Natural killer cell (primary cell): ENCODE measurements at regions not wholly inside any gene's neighbourhood (a gene's known extent, or its start where the extent isn't known, plus 50 kb on each side); places are given as distances from the start of the nearest gene placed in this dataset.

ENCODE experiments used
- ATAC-seq, 3 donors: fragments of 150-1000 bp in 2 of 3; fragments of 200-7000 bp in 1 of 3; cut with Tn5 transposase; 1 replicate in 1 of 3; 2 replicates in 2 of 3; pipeline ENCODE4 v1.10.0; 2021; ENCODE audit warnings: mild to moderate bottlenecking in 2 of 3, moderate library complexity in 2 of 3
- DNase-seq, 2 donors: peaks; one replicate each; pipeline versions ENCODE4 v3.0.0 to v3.0.0-alpha.2; 2013 to 2021; ENCODE audit warnings: mixed read lengths in 1 of 2
- H3K27ac ChIP-seq: one replicate; pipeline ENCODE4 v1.5.1; 2013; ENCODE audit warnings: mild to moderate bottlenecking, low read length
- H3K27me3 ChIP-seq: one replicate; pipeline ENCODE4 v1.6.1; 2013; ENCODE audit warnings: low read length; ENCODE audit not compliant: control insufficient read depth, insufficient read depth
- H3K36me3 ChIP-seq: one replicate; pipeline ENCODE4 v1.6.1; 2013; ENCODE audit warnings: low read length; ENCODE audit not compliant: control insufficient read depth, insufficient read depth
- H3K4me1 ChIP-seq: one replicate; pipeline ENCODE4 v1.6.1; 2013; ENCODE audit warnings: low read length; ENCODE audit not compliant: control insufficient read depth, insufficient read depth
- H3K4me3 ChIP-seq: one replicate; pipeline ENCODE4 v1.5.1; 2013; ENCODE audit warnings: low read length
- H3K9me3 ChIP-seq: one replicate; pipeline ENCODE4 v1.6.1; 2013; ENCODE audit warnings: low read length; ENCODE audit not compliant: control insufficient read depth, insufficient read depth
- H3K27ac Mint-ChIP-seq, 2 donors: one replicate each; pipeline ENCODE4 v1.8.0; 2022; ENCODE audit warnings: mild to moderate bottlenecking in 2 of 2, mixed read lengths in 2 of 2, moderate library complexity in 1 of 2
- H3K27me3 Mint-ChIP-seq, 2 donors: one replicate each; pipeline ENCODE4 v1.8.0; 2022; ENCODE audit warnings: low read depth in 2 of 2, mixed read lengths in 2 of 2
- H3K36me3 Mint-ChIP-seq: one replicate; pipeline ENCODE4 v1.8.0; 2022; ENCODE audit warnings: mixed read lengths
- H3K4me1 Mint-ChIP-seq, 2 donors: one replicate each; pipeline ENCODE4 v1.8.0; 2022; ENCODE audit warnings: mixed read lengths in 2 of 2
- H3K4me3 Mint-ChIP-seq: one replicate; pipeline ENCODE4 v1.8.0; 2022; ENCODE audit warnings: mild to moderate bottlenecking, moderate library complexity, mixed read lengths
- H3K9me3 Mint-ChIP-seq, 2 donors: one replicate each; pipeline ENCODE4 v1.8.0; 2022; ENCODE audit warnings: mixed read lengths in 2 of 2
- WGBS: methylation state at CpG from one replicate; pipeline ENCODE4 v1.1.7; 2013; ENCODE audit warnings: missing lambda C conversion rate; ENCODE audit not compliant: insufficient coverage; 5-methylcytosine and 5-hydroxymethylcytosine counted together
- intact Hi-C: fragments of 100-400 bp; cut with micrococcal nuclease; formaldehyde crosslinking; loops from one replicate; pipeline ENCODE4 v1.14.2; 2022
- TF ChIP-seq, protein P1 (sequence below): fragments of 200-600 bp; IDR thresholded peaks from one replicate; pipeline ENCODE4 v1.8.0; 2022; ENCODE audit warnings: antibody characterized with exemption

DNA sequence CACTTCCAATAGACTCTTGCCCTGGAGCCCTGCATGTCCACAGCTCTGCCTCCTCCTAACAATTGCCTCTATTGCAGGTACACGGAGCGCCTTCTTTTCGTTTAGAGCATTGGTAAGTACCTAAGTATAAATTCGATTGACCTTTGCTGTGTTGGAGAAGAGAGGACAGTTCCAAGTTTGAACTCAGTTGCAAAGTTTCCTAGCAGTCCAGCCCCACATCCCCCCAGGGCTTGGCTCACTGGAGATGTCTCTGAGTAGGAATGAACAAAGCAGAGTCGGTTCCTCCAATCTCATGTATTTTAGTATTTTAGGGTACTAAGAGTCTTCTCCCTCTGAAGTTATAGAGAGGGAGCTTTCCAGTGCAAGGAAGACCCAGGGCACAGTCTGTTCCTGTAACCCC, 238.9 kb upstream of the AJAP1 start:
- DNase-seq (no peak), ATAC-seq (no peak)
- Histone ChIP-seq H3K4me1 (no peaks in the 10 kb centered on the region), H3K4me3 (no peak overlapping the region), H3K9me3 (no peaks in the 10 kb centered on the region), H3K27ac (no peak overlapping the region), H3K36me3 (no peaks in the 10 kb centered on the region), H3K27me3 (no peaks in the 10 kb centered on the region)
- peaks cover 0 to 2% of the 10 kb centered on the region in 2 donors for H3K9me3 Mint-ChIP-seq
- peaks cover 0 to 7% of the 10 kb centered on the region in 2 donors for H3K27me3 Mint-ChIP-seq
- 89% methylated on average over 4 of the region's 5 CpGs for WGBS
- H3K4me1 Mint-ChIP-seq = no peaks in the 10 kb centered on the region
- intact Hi-C loops = no loop called here
- no peak overlapping the region for H3K4me3 Mint-ChIP-seq
- TF ChIP-seq, protein P1, sequence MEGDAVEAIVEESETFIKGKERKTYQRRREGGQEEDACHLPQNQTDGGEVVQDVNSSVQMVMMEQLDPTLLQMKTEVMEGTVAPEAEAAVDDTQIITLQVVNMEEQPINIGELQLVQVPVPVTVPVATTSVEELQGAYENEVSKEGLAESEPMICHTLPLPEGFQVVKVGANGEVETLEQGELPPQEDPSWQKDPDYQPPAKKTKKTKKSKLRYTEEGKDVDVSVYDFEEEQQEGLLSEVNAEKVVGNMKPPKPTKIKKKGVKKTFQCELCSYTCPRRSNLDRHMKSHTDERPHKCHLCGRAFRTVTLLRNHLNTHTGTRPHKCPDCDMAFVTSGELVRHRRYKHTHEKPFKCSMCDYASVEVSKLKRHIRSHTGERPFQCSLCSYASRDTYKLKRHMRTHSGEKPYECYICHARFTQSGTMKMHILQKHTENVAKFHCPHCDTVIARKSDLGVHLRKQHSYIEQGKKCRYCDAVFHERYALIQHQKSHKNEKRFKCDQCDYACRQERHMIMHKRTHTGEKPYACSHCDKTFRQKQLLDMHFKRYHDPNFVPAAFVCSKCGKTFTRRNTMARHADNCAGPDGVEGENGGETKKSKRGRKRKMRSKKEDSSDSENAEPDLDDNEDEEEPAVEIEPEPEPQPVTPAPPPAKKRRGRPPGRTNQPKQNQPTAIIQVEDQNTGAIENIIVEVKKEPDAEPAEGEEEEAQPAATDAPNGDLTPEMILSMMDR = no peak
- H3K27ac Mint-ChIP-seq = no peak overlapping the region
- H3K36me3 Mint-ChIP-seq = no peaks in the 10 kb centered on the region

DNA sequence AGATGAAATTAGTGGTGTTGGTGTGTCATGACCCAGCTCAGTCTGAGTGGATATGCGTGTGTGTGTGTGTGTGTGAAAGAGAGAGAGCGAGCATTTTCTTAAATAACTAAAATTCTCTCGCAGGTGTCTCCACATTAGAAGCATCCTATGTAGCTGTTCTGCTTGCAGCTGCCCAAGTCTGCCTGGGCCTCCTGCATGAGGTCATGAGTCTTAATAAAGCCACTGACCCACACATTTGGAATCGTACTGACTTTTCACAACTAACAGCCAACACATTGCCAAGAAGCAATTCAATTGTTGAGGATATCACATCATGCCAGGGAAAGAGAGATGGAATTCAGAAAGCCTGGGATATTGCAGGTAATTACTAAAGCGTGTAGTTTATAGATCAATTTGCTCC, 238.2 kb upstream of the AJAP1 start:
- no peak overlapping the region for H3K27ac Mint-ChIP-seq
- 84% methylated on average over 4 of the region's 5 CpGs for WGBS
- no peak for ATAC-seq

DNA sequence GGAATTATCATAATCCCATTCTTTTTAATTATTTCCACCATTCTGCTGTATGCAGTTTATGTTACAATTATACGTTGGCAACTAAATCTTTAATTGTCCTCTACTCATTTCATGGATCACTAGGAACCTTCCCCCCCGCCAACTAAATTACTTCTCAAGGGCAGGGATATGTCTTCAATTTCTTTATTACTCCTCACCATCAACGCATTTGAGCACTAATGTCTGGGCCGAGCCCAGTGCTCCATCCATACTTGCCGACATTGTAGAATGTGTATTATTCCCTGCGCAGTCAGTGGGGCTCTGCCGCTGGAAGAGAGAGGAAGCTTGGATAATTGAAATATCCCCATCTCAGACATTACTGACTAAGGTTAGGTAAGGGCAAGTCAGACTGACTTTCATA, 236.4 kb upstream of the AJAP1 start:
- DNase-seq (no peak), ATAC-seq (no peak)
- Histone ChIP-seq H3K27me3 (no peaks in the 10 kb centered on the region), H3K27ac (no peak overlapping the region), H3K36me3 (no peaks in the 10 kb centered on the region), H3K4me1 (no peaks in the 10 kb centered on the region), H3K9me3 (no peaks in the 10 kb centered on the region), H3K4me3 (no peak overlapping the region)
- H3K4me1 Mint-ChIP-seq = no peaks in the 10 kb centered on the region
- no peaks in the 10 kb centered on the region for H3K36me3 Mint-ChIP-seq
- H3K27me3 Mint-ChIP-seq = peaks cover 0 to 7% of the 10 kb centered on the region in 2 donors
- no peak overlapping the region for H3K4me3 Mint-ChIP-seq
- TF ChIP-seq, protein P1 = no peak
- intact Hi-C loops = no loop called here
- H3K27ac Mint-ChIP-seq = no peak overlapping the region
- 92% methylated on average over 4 of the region's 7 CpGs for WGBS
- peaks cover 0 to 2% of the 10 kb centered on the region in 2 donors for H3K9me3 Mint-ChIP-seq

More for the DNA sequence above, 238.2 kb upstream of the AJAP1 start:
- peaks cover 0 to 2% of the 10 kb centered on the region in 2 donors for H3K9me3 Mint-ChIP-seq
- H3K4me3 Mint-ChIP-seq = no peak overlapping the region
- H3K27ac ChIP-seq = no peak overlapping the region
- H3K4me3 ChIP-seq = no peak overlapping the region
- H3K36me3 Mint-ChIP-seq = no peaks in the 10 kb centered on the region
- H3K9me3 ChIP-seq = no peaks in the 10 kb centered on the region
- TF ChIP-seq, protein P1 = no peak
- no peaks in the 10 kb centered on the region for H3K27me3 ChIP-seq
- no peak for DNase-seq
- peaks cover 0 to 7% of the 10 kb centered on the region in 2 donors for H3K27me3 Mint-ChIP-seq
- intact Hi-C loops = no loop called here
- no peaks in the 10 kb centered on the region for H3K4me1 Mint-ChIP-seq
- H3K36me3 ChIP-seq = no peaks in the 10 kb centered on the region
- no peaks in the 10 kb centered on the region for H3K4me1 ChIP-seq

DNA sequence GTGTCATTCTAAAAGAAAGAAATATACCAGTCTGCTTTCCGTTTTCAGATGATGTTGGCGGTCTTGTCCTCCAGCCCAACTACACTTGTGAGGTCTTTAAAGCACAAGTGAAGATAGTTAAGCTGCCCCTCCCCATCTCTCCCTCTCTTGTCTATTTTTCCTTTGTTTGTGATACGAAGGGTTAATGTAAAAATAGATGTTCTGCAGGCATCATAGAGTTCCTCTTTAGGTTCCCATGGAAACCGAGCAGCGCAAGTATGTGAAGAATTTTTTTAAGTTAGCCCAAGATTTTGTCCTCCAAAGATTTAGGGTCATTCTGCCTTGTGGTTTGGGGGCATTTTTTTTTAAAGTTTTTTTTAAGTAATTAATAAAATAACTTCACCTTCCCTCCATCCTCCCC, 232.4 kb upstream of the AJAP1 start:
- no peaks in the 10 kb centered on the region for H3K4me1 Mint-ChIP-seq
- no peak overlapping the region for H3K4me3 Mint-ChIP-seq
- no peaks in the 10 kb centered on the region for H3K36me3 Mint-ChIP-seq
- no peaks in the 10 kb centered on the region for H3K9me3 ChIP-seq
- intact Hi-C loops = no loop called here
- no peaks in the 10 kb centered on the region for H3K36me3 ChIP-seq
- H3K4me1 ChIP-seq = no peaks in the 10 kb centered on the region
- DNase-seq (no peak), ATAC-seq (no peak)
- TF ChIP-seq, protein P1 = no peak
- no peaks in the 10 kb centered on the region for H3K27me3 ChIP-seq
- no peak overlapping the region for H3K27ac Mint-ChIP-seq
- WGBS = 47% methylated on average over 5 of the region's 5 CpGs
- no peak overlapping the region for H3K4me3 ChIP-seq
- peaks cover 3 to 5% of the 10 kb centered on the region in 2 donors for H3K9me3 Mint-ChIP-seq
- H3K27me3 Mint-ChIP-seq = peaks cover 0 to 7% of the 10 kb centered on the region in 2 donors
- no peak overlapping the region for H3K27ac ChIP-seq
